PFSK-1 (cell line): ENCODE measurements at regions not wholly inside any gene's neighbourhood (a gene's known extent, or its start where the extent isn't known, plus 50 kb on each side); places are given as distances from the start of the nearest gene placed in this dataset.

ENCODE experiments used
- FOXP2 ChIP-seq: optimal IDR thresholded peaks from 2 replicates; pipeline ENCODE3; 2011; ENCODE audit warnings: borderline replicate concordance, control low read depth, inconsistent platforms; ENCODE audit not compliant: insufficient read depth; ENCODE audit errors: extremely low read length, extremely low read depth
- POLR2AphosphoS5 ChIP-seq: IDR thresholded peaks from 2 replicates; pipeline ENCODE4 v1.6.1; 2012; ENCODE audit warnings: low read depth, mild to moderate bottlenecking, control low read depth, low read length, moderate library complexity
- SIN3A ChIP-seq: IDR thresholded peaks from 2 replicates; pipeline ENCODE4 v1.6.1; 2012; ENCODE audit warnings: mild to moderate bottlenecking, low read length, moderate library complexity, borderline replicate concordance; ENCODE audit not compliant: insufficient read depth
- TAF1 ChIP-seq: IDR thresholded peaks from 2 replicates; pipeline ENCODE4 v1.6.1; 2012; ENCODE audit warnings: low read length, control low read depth, borderline replicate concordance; ENCODE audit not compliant: insufficient read depth
- TF ChIP-seq, protein P1 (sequence below), 2 experiments: IDR thresholded peaks; 2 replicates each; pipeline versions ENCODE4 v1.6.1 to v1.8.0; 2011 to 2012; ENCODE audit warnings: low read depth in 2 of 2, low read length in 2 of 2, control low read depth in 1 of 2, inconsistent platforms in 1 of 2, mild to moderate bottlenecking in 1 of 2, moderate library complexity in 1 of 2; ENCODE audit not compliant: insufficient read depth in 1 of 2

DNA sequence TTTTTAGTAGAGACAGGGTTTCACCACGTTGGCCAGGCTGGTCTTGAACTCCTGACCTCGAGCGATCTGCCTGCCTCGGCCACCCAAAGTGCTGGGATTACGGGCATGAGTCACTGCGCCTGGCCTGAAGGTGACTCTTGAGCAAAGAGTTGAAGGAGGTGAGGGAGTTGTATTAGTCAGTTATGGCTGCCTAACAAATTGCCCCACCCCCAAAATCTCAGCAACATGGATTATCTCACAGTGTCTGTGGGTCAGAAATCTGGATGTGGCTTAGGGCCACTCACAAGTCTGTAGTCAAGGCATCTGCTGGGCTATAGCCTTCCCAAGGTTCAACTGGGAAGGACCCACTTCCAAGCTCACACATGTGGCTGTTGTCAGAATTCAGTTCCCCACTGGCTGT is 52.8 kb upstream of the ADGRE5 start:
- TF ChIP-seq POLR2AphosphoS5 (no peak), SIN3A (no peak), FOXP2 (no peak), TAF1 (no peak)
- TF ChIP-seq, protein P1, sequence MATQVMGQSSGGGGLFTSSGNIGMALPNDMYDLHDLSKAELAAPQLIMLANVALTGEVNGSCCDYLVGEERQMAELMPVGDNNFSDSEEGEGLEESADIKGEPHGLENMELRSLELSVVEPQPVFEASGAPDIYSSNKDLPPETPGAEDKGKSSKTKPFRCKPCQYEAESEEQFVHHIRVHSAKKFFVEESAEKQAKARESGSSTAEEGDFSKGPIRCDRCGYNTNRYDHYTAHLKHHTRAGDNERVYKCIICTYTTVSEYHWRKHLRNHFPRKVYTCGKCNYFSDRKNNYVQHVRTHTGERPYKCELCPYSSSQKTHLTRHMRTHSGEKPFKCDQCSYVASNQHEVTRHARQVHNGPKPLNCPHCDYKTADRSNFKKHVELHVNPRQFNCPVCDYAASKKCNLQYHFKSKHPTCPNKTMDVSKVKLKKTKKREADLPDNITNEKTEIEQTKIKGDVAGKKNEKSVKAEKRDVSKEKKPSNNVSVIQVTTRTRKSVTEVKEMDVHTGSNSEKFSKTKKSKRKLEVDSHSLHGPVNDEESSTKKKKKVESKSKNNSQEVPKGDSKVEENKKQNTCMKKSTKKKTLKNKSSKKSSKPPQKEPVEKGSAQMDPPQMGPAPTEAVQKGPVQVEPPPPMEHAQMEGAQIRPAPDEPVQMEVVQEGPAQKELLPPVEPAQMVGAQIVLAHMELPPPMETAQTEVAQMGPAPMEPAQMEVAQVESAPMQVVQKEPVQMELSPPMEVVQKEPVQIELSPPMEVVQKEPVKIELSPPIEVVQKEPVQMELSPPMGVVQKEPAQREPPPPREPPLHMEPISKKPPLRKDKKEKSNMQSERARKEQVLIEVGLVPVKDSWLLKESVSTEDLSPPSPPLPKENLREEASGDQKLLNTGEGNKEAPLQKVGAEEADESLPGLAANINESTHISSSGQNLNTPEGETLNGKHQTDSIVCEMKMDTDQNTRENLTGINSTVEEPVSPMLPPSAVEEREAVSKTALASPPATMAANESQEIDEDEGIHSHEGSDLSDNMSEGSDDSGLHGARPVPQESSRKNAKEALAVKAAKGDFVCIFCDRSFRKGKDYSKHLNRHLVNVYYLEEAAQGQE (IDR thresholded peaks at IDR 0.05; ENCODE audit: insufficient read depth in 1 of 2, low read depth in 2 of 2, low read length in 2 of 2), result no peak

DNA sequence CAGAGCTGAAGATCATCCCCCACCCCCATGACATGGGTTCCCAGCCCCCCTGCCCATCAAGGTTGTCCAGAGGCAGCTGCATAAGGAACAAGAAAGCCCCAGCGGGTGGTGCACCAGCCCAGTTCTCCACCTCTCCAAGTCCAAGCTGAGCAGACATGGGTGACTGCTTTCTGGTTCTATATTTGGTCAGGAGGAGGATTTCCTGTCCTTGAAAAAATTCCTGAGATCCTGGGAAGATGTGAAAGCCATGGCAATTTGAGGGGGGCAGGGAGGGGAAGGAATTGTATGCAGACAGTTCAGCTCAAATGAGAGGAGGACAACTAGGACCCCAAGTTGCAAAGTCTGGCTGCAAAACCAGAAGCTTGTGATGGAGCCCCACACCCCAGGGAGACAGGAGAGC is 55.4 kb upstream of the ADGRE5 start:
- TF ChIP-seq FOXP2 (no peak), SIN3A (no peak), POLR2AphosphoS5 (no peak), TAF1 (no peak)
- TF ChIP-seq, protein P1 (IDR thresholded peaks at IDR 0.05; ENCODE audit: insufficient read depth in 1 of 2, low read depth in 2 of 2, low read length in 2 of 2), result no peak

DNA sequence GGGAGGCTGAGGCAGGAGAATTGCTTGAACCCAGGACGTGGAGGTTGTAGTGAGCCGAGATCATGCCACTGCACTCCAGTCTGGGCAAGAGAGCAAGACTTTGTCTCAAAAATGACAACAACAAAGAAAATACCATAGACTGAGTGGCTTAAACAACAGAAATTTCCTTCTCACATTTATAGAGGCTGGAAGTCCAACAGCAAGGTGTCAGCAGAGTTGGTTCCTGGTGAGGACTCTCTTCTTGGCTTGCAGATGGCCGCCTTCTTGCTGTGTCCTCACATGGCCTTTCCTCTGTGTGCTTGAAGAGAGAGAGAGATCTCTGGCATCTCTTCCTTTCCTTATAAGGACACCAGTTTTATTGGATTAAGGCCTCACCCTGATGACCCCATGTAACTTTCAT is 56.1 kb upstream of the ADGRE5 start:
- TF ChIP-seq SIN3A, result no peak
- TF ChIP-seq, protein P1 (IDR thresholded peaks at IDR 0.05; ENCODE audit: insufficient read depth in 1 of 2, low read depth in 2 of 2, low read length in 2 of 2), result no peak
- TF ChIP-seq POLR2AphosphoS5, result no peak
- TF ChIP-seq FOXP2, result no peak
- no peak for TF ChIP-seq TAF1

DNA sequence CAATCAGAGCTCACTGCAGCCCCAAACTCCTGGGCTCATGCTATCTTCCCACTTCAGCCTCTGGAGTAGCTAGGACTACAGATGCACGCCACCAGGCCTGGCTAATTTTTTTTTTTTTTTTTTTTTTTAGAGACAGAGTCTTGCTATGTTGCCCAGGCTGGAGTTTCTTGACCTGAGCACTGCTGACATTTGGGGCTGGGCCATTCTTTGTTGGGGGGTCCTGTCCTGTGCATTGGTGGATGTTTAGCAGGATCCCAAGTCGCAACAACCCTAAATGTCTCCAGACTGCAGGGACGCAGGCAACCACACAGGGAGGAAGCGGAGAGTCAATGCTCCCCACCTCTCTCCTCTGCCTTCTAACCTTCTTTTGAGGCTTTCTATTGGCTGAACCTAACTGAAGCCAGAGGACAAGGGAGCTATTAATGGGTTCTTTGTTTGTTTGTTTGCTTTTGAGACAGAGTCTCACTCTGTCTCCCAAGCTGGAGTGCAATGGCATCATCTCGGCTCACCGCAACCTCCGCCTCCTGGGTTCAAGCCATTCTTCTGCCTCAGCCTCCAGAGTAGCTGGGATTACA is 58.3 kb upstream of the ADGRE5 start:
- TF ChIP-seq TAF1, result no peak
- TF ChIP-seq POLR2AphosphoS5, result no peak
- no peak for TF ChIP-seq FOXP2
- TF ChIP-seq SIN3A, result no peak
- TF ChIP-seq, protein P1 (IDR thresholded peaks at IDR 0.05; ENCODE audit: insufficient read depth in 1 of 2, low read depth in 2 of 2, low read length in 2 of 2), result no peak

DNA sequence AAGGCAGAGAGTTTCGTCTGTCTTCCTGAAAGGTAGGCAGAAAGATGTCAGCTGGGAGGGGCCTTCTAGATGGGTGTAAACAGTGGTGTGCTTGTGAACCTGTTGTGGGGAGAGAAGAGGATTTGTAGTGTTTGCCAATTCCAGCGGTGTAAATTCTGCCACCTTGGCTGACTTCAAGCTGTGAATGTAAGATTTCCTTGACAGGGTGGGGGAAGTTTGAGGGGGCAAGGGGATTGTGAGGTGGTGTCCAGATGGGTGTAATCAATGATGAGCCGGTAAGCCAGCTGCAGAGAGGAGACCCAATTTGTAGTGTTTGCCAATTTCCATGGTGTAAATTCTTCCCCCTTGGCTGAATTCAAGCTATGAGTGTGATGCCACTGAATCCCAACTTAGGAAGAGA is 61.0 kb upstream of the ADGRE5 start:
- no peak for TF ChIP-seq POLR2AphosphoS5
- TF ChIP-seq SIN3A, result no peak
- TF ChIP-seq, protein P1 (IDR thresholded peaks at IDR 0.05; ENCODE audit: insufficient read depth in 1 of 2, low read depth in 2 of 2, low read length in 2 of 2), result no peak
- no peak for TF ChIP-seq TAF1
- no peak for TF ChIP-seq FOXP2
